Lower leg skin (tissue), 3 donors: ENCODE measurements at regions not wholly inside any gene's neighbourhood (a gene's known extent, or its start where the extent isn't known, plus 50 kb on each side); places are given as distances from the start of the nearest gene placed in this dataset.

ENCODE experiments used
- POLR2A ChIP-seq, 2 donors: fragments of 450-650 bp; IDR thresholded peaks; one replicate each; pipeline ENCODE4 v1.6.1; 2016 to 2017; ENCODE audit warnings: antibody characterized with exemption in 2 of 2, mild to moderate bottlenecking in 1 of 2, moderate library complexity in 1 of 2
- TF ChIP-seq, protein P1 (sequence below), 3 donors: fragments of 450-650 bp; IDR thresholded peaks; one replicate each; pipeline ENCODE4 v1.5.1; 2016; ENCODE audit warnings: antibody characterized with exemption in 3 of 3, mild to moderate bottlenecking in 3 of 3, moderate library complexity in 2 of 3

DNA sequence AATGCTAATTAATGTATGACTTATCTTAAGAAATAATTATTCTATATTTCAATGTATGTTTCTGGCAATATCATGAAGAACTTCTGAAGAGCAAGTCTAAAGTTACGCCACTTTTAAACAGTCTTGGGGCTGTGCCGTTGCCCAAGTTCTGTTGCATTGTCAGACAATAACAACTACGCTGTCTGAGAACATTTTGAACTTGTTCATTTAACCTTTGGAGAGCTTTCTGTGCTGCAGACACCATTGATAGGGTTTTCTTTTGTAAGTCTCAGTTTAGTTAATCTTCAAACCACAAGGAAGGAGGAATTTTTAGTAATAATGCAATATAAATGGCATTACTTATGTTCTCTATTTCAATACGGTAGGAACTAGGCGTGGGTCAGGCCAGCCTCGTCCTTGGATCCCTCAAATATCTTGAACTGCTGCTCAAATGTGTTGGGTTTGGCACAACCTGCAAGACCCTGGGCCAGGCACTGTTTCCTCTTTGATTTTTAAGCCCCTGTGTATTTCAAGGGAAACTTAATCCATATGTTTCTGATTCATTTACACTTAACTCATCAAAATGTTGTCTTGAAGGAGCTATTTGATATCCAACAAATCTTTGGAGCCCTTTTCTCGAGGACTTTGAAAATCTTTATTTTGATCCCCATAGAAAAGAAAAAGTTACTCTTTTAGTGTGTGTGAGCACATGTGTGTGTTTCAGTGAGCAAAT is 215.5 kb downstream of the INHBA start:
- TF ChIP-seq, protein P1, sequence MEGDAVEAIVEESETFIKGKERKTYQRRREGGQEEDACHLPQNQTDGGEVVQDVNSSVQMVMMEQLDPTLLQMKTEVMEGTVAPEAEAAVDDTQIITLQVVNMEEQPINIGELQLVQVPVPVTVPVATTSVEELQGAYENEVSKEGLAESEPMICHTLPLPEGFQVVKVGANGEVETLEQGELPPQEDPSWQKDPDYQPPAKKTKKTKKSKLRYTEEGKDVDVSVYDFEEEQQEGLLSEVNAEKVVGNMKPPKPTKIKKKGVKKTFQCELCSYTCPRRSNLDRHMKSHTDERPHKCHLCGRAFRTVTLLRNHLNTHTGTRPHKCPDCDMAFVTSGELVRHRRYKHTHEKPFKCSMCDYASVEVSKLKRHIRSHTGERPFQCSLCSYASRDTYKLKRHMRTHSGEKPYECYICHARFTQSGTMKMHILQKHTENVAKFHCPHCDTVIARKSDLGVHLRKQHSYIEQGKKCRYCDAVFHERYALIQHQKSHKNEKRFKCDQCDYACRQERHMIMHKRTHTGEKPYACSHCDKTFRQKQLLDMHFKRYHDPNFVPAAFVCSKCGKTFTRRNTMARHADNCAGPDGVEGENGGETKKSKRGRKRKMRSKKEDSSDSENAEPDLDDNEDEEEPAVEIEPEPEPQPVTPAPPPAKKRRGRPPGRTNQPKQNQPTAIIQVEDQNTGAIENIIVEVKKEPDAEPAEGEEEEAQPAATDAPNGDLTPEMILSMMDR (IDR thresholded peaks at IDR 0.05): no peak
- TF ChIP-seq POLR2A (IDR thresholded peaks at IDR 0.05): no peak
